ENCODE measurements at regions not wholly inside any gene's neighbourhood (a gene's known extent, or its start where the extent isn't known, plus 50 kb on each side); places are given as distances from the start of the nearest gene placed in this dataset.

DNA sequence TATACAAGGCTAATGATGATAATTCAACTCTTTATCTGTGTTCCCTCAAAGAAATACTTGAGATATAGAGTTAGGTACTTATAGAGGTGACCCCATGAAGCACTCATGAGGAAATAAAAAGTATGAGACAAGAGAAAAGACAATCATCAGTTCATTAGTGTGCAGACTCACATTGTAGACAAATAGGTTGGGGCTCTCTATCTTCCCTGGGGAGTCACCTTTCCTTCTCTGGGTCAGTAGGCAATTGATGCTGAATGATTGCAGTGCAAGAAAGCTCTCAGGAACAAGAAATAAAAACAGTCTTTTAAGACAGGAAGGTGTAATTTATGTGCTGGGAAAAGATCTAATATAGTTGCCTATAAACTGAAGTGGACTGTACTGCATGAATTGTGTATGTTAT, 1357.6 kb upstream of the EPHA6 start:
- TF ChIP-seq, protein P1, sequence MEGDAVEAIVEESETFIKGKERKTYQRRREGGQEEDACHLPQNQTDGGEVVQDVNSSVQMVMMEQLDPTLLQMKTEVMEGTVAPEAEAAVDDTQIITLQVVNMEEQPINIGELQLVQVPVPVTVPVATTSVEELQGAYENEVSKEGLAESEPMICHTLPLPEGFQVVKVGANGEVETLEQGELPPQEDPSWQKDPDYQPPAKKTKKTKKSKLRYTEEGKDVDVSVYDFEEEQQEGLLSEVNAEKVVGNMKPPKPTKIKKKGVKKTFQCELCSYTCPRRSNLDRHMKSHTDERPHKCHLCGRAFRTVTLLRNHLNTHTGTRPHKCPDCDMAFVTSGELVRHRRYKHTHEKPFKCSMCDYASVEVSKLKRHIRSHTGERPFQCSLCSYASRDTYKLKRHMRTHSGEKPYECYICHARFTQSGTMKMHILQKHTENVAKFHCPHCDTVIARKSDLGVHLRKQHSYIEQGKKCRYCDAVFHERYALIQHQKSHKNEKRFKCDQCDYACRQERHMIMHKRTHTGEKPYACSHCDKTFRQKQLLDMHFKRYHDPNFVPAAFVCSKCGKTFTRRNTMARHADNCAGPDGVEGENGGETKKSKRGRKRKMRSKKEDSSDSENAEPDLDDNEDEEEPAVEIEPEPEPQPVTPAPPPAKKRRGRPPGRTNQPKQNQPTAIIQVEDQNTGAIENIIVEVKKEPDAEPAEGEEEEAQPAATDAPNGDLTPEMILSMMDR (IDR thresholded peaks at IDR 0.05) = no peak
- TF ChIP-seq POLR2A (IDR thresholded peaks at IDR 0.05) = no peak
